ENCODE measurements at regions not wholly inside any gene's neighbourhood (a gene's known extent, or its start where the extent isn't known, plus 50 kb on each side); places are given as distances from the start of the nearest gene placed in this dataset.
A peak's percentile ranks its signal among the peaks of the same experiment; 100 is the strongest.
"Not testable (repeated sequence)": the region's sequence is repeated elsewhere in the genome, so short reads cannot be mapped to it uniquely, and the experiment has no call there.

- H3K4me3 ChIP-seq: no peak overlapping the region
- 32 to 49% (median 42%) methylated on average over 1 of the region's 1 CpG for WGBS, 4 donors
- ATAC-seq: peak in 1 of 4 donors; percentile 24
Measured at GRCh38 chr5:106397700-106398099, 1273.0 kb downstream of the EFNA5 start.

GRCh38 chr5:106393276-106393675, 1277.5 kb downstream of the EFNA5 start:
- ATAC-seq (no peak), DNase-seq (no peak)
- Histone ChIP-seq H3K36me3 (no peaks in the 10 kb centered on the region), H3K27ac (no peak overlapping the region), H3K27me3 (no peaks in the 10 kb centered on the region), H3K4me3 (no peak overlapping the region), H3K9me3 (no peaks in the 10 kb centered on the region), H3K4me1 (no peaks in the 10 kb centered on the region)
- intact Hi-C loops (cut with DNase I): no loop called here
- WGBS, 4 donors: 92 to 98% (median 96%) methylated on average over 1 of the region's 1 CpG
- TF ChIP-seq POLR2A (IDR thresholded peaks at IDR 0.05) (no peak), CTCF (IDR thresholded peaks at IDR 0.05) (no peak)

More at GRCh38 chr5:106397700-106398099, 1273.0 kb downstream of the EFNA5 start:
- Histone ChIP-seq H3K36me3 (no peaks in the 10 kb centered on the region), H3K4me1 (no peaks in the 10 kb centered on the region), H3K27me3 (no peaks in the 10 kb centered on the region), H3K9me3 (no peaks in the 10 kb centered on the region), H3K27ac (no peak overlapping the region)
- no peak for TF ChIP-seq CTCF (IDR thresholded peaks at IDR 0.05)
- TF ChIP-seq POLR2A (IDR thresholded peaks at IDR 0.05): no peak
- no peak for DNase-seq
- intact Hi-C loops (cut with DNase I): no loop called here

GRCh38 chr5:106392766-106393165, 1278.0 kb downstream of the EFNA5 start:
- DNase-seq (no peak), ATAC-seq (no peak)
- no peaks in the 10 kb centered on the region for H3K9me3 ChIP-seq
- TF ChIP-seq POLR2A (IDR thresholded peaks at IDR 0.05) (no peak), CTCF (IDR thresholded peaks at IDR 0.05) (no peak)
- H3K27ac ChIP-seq: no peak overlapping the region
- intact Hi-C loops (cut with DNase I): no loop called here
- no peaks in the 10 kb centered on the region for H3K4me1 ChIP-seq
- WGBS, 4 donors: 82 to 89% (median 85%) methylated on average over 5 of the region's 5 CpGs
- H3K27me3 ChIP-seq: no peaks in the 10 kb centered on the region
- no peaks in the 10 kb centered on the region for H3K36me3 ChIP-seq
- no peak overlapping the region for H3K4me3 ChIP-seq

- WGBS, 4 donors: 90 to 95% (median 93%) methylated on average over 8 to 12 of the region's 12 CpGs
- H3K27me3 ChIP-seq; intact Hi-C loops (cut with DNase I); H3K27ac ChIP-seq; DNase-seq; ATAC-seq; H3K9me3 ChIP-seq; H3K4me1 ChIP-seq; H3K36me3 ChIP-seq; H3K4me3 ChIP-seq: not testable (repeated sequence)
Measured at GRCh38 chr5:106387767-106388166, 1283.0 kb downstream of the EFNA5 start.

- intact Hi-C loops (cut with DNase I): no loop called here
- Histone ChIP-seq H3K36me3 (no peaks in the 10 kb centered on the region), H3K4me1 (no peaks in the 10 kb centered on the region), H3K27ac (no peak overlapping the region), H3K27me3 (no peaks in the 10 kb centered on the region), H3K9me3 (no peaks in the 10 kb centered on the region), H3K4me3 (no peak overlapping the region)
- WGBS, 4 donors: 64 to 74% (median 70%) methylated on average over 3 of the region's 3 CpGs
- TF ChIP-seq POLR2A (IDR thresholded peaks at IDR 0.05) (no peak), CTCF (IDR thresholded peaks at IDR 0.05) (no peak)
- DNase-seq (no peak), ATAC-seq (no peak)
Measured at GRCh38 chr5:106386287-106386686, 1284.5 kb downstream of the EFNA5 start.
